T-helper 9 cell (primary cell): ENCODE measurements at regions not wholly inside any gene's neighbourhood (a gene's known extent, or its start where the extent isn't known, plus 50 kb on each side); places are given as distances from the start of the nearest gene placed in this dataset.

Source experiments
- DNase-seq: peaks from one replicate; pipeline ENCODE4 v3.0.0-alpha.2; 2020

- DNase-seq: no peak
Observed at GRCh38 chr13:73492811-73493210, 434.0 kb downstream of the KLF5 start.

GRCh38 chr13:73482556-73482955, 423.8 kb downstream of the KLF5 start:
- DNase-seq: no peak

GRCh38 chr13:73481886-73482445, 423.2 kb downstream of the KLF5 start:
- DNase-seq: no peak

DNA sequence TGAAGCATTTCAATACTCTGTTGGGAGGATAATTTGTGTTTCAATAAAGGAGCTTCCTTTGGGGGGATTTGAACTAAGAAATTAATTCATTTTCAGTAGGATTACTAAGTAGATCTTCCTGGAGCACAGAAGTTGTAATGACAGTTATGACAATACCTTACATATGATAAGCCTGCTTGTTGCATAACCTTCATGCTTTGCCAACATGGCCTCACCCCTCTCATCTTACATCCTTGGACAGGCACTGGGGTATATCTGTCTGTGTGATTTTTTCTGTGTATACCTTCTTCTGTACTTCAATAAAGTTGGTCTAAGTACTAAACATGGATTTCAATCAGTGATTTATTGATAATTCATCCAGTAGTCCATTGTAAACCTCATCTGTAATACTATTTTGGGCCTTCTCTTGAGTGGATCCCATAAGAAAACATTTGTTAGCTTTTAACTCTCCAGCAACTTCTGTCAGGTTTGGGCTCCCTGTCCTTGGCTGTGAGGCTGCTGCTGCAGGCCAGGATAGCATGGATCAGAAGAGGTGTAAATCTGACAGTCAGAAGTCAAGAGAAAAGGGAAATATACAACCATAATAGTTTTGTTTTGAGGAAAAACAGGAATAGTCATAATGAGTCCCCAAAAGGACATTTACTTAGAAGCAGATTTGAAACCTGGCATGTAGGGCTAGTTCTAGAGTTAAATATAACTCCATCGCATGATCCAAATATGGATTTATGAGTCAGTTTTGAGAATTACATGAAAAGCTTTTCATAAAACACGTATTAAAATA, 422.2 kb downstream of the KLF5 start:
- DNase-seq: no peak

DNA sequence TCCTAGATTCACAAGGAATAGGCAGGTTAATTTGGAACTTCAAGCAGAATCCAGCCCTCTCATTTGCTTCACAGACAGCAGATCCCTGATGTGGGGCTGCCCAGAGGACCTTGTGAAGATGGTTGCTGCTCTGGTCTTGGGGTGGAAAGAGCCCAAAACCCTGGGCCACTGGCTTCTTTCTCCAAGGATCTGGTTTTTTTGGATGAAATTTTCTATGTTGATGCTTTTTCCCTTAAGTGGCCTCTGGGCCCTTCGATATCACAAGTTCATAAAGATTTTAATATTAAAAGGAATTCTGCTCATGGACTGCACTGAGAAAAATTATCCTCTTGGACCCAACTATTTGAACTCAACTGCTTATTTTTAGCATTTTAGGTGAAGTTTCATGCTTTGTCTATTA, 421.1 kb downstream of the KLF5 start:
- DNase-seq: no peak

- no peak for DNase-seq
Observed at GRCh38 chr13:73479351-73479750, 420.5 kb downstream of the KLF5 start.

GRCh38 chr13:73477441-73477840, 418.6 kb downstream of the KLF5 start:
- DNase-seq: no peak

DNA sequence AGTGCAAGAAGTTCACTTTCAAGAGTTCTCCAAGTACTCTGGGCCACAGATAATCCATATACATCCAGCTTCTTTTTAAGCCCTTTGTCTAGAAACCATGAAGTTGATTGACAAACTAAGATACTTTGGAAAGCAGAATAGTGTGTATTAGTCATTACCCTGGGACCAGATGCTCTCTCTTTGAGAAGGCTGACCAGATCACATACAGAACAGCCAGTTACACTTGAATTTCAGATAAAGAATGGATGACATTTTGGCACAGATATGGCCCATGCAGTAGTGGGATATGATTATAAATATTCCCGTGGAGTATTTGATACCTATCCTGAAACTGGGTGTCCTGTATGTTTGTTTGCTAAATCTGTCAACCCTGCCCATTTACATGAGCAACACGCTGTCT, 414.2 kb downstream of the KLF5 start:
- DNase-seq: no peak

- no peak for DNase-seq
Observed at GRCh38 chr13:73467125-73467524, 408.3 kb downstream of the KLF5 start.

GRCh38 chr13:73466561-73466960, 407.8 kb downstream of the KLF5 start:
- DNase-seq: no peak

DNA sequence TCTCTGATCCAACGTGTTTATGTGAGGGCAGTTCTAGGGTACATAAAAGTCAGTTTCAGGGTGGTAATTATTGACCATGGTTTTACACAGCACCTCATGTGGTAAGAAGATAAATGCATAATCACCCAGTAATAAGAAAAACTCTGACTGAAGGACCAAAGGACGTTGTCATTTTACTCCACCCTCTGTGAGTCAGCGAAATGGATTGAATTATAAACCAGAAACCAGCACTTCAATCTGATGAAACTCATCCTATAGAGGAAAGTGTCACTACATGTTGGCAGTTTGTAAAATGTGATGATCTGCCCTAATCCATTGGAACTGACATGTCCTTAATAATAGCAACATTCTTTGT, 406.8 kb downstream of the KLF5 start:
- no peak for DNase-seq

DNA sequence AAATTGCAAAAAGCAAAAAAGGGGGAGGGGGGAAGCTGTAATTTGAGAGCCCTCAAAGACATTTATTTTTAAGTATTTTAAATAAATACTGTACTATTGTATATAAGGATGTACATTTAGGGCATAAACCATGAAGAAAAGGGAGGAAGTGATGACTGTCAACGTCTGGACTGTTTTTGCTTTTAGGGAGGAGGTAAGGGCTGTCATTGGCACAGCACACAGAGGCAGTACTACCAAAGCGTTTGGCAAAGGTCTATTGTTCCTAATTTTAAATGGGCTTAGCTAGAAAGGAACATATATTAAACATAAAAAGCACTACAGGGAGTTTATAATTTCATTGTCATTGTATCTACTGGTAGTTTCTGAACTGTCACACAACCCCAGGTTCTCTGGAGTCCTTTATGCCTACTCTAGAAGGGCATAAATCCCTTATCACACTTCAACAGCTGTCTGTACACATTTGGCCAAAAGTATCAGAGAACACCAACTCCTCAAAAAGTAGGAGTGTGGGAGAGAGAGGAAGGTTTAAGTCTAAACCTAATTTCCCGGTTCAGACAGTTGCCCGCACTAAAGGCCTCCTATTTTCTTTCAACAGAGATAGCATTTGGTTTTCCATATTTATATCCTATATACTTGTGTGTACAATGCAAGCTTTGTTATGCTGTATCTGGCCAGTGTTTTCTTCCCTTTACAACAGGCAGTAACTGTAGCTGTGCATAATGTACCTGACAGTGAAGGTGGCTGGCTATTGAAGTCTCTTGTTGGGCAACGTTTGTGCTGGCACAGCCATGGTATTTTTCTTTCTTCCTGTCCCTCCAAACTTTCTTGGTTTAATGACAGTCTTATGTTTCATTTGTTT, 406.2 kb downstream of the KLF5 start:
- no peak for DNase-seq

GRCh38 chr13:73462241-73462640, 403.4 kb downstream of the KLF5 start:
- DNase-seq: no peak

- DNase-seq: no peak
Observed at GRCh38 chr13:73451221-73452029, 392.6 kb downstream of the KLF5 start.

DNA sequence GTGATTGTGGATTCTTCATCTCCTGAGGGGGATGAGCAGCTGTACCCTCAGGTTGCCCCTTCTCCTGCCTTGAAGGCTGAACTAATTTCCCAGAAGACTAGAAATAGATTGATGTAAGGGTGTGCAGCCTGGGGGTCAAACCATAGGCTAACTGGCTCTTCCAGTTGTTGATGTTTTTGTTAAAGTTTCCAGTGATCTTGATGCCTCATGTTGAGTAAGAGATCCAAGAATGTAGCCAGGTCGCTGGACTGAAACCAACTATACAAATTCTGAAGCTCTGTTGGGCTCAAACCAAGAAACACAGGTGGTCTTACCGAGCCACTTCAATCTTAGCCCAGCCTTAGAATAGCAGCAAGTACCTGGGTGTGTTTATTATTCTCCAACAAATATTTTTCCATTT, 391.8 kb downstream of the KLF5 start:
- no peak for DNase-seq

GRCh38 chr13:73449252-73449651, 390.4 kb downstream of the KLF5 start:
- no peak for DNase-seq

GRCh38 chr13:73440296-73440895, 381.6 kb downstream of the KLF5 start:
- DNase-seq: no peak

DNA sequence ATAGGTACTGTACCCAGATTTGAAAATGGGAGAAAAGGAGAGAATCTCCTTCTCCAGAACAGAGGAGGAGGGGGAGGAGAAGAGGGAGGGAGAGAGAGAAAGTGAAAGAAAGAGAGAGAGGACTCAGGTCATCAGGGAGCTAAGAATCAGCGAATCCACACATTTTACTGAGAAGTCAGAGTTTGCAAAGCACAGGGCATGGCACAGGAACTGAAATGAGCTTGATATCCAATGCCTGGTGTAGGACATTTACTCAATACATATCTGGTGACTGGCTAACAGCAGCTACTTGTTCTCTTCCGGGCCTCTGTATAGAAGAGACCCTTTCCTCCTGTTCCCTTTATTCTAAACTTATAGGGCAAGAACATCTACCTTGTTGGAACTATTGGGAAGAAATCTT, 375.1 kb downstream of the KLF5 start:
- DNase-seq: no peak

DNA sequence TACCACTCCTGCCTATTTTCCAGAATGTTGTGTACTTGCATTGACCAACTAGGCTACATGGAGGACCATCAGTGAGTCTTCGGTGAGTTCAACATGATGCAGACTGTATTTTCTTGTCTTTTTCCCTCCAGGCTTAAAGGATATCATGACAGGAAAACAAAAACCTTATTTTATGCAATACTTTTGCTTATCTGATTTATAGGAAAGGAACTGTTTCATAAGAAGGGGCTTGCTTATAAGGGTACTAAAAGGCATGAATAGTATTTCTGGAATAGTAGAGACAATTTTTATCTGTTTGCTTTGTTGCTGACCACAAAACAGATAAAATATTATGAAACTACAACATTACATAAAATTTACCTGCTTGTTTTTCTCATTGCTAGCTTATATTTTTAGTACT, 374.7 kb downstream of the KLF5 start:
- no peak for DNase-seq

- DNase-seq: no peak
Observed at GRCh38 chr13:73429701-73430100, 370.9 kb downstream of the KLF5 start.

DNA sequence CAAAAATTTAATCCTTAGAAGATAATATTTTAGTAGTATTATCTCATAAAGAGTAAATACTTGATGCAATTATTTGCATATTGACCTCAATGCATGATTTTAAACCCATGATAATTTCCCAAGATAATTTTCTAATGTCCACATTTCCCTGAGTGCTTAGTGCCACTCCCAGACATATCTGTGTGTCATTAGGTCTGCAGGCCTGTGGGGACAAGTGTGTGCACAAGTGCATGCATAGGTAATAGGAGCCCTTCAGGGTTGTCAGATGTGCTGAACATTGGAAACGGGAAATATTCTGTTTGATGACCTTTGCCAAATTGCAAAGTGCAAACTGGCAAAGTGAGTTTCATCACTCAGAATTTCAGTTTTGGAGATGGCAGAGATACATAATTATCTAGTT, 369.9 kb downstream of the KLF5 start:
- no peak for DNase-seq

DNA sequence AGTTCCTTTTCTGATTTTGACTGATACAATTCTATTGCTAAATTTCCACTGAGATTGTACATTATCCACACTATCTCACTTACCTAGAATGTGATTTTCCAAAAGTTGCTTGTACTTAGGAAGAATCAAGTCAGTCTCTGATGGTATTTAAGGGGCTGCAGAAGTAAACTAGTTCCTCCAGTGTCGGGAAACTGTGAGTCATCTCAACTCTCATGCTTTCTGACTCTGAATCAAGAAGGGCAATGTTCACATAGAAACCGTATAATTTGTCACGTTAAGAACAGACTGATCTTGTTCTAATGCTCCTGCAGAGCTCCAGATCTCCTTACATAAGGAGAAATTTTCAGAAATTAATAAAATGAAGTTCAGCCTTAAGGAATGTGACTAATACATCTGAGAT, 369.3 kb downstream of the KLF5 start:
- no peak for DNase-seq

DNA sequence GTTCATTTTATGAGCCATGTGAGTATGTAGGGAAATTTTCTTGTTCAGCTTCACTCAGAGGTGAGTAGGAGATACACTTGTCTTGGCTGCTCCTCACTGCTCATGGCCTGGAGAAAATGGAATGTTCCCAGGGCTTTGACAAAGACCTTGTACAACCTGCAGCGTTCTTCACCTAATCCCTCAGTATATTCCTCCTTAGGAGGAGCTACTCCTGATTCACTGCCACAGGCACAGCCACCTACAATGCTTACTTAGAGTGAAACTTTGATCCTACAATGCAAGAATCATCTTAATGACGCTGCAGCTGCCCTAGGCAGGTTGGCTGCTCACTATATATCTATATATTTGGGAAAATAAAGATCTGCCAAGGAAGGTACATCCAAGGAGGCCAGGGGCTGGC, 364.2 kb downstream of the KLF5 start:
- DNase-seq: no peak
